Fibroblast of the aortic adventitia (primary cell): ENCODE measurements at regions not wholly inside any gene's neighbourhood (a gene's known extent, or its start where the extent isn't known, plus 50 kb on each side); places are given as distances from the start of the nearest gene placed in this dataset.

Experiments
- DNase-seq: peaks from one replicate; pipeline ENCODE4 v3.0.0-alpha.2; 2010; ENCODE audit warnings: low read depth
- H3K4me3 ChIP-seq: 2 replicates; pipeline ENCODE4 v1.5.1; 2011; ENCODE audit warnings: low read depth, mild to moderate bottlenecking, control low read depth, low read length, moderate library complexity
- TF ChIP-seq, protein P1 (sequence below): IDR thresholded peaks from 2 replicates; pipeline ENCODE4 v1.5.1; 2011; ENCODE audit warnings: mild to moderate bottlenecking, low read length, control low read depth, inconsistent platforms; ENCODE audit not compliant: insufficient read depth

DNA sequence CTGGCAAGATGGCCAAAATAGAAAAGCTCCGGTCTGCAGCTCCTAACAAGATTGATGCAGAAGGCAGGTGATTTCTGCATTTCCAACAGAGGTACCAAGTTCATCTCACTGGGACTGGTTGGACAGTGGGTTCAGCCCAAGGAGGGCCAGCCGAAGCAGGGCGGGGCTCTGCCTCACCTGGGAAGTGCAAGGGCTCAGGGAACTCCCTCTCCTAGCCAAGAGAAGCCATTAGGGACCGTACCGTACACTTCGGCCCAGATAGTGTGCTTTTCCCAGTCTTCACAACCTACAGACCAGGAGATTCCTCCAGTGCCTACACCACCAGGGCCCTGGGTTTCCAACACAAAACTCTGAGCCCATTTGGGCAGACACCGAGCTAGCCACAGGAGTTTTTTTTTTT, 277.8 kb downstream of the SLCO4C1 start:
- DNase-seq: no peak
- no peak overlapping the region for H3K4me3 ChIP-seq
- TF ChIP-seq, protein P1, sequence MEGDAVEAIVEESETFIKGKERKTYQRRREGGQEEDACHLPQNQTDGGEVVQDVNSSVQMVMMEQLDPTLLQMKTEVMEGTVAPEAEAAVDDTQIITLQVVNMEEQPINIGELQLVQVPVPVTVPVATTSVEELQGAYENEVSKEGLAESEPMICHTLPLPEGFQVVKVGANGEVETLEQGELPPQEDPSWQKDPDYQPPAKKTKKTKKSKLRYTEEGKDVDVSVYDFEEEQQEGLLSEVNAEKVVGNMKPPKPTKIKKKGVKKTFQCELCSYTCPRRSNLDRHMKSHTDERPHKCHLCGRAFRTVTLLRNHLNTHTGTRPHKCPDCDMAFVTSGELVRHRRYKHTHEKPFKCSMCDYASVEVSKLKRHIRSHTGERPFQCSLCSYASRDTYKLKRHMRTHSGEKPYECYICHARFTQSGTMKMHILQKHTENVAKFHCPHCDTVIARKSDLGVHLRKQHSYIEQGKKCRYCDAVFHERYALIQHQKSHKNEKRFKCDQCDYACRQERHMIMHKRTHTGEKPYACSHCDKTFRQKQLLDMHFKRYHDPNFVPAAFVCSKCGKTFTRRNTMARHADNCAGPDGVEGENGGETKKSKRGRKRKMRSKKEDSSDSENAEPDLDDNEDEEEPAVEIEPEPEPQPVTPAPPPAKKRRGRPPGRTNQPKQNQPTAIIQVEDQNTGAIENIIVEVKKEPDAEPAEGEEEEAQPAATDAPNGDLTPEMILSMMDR: no peak

DNA sequence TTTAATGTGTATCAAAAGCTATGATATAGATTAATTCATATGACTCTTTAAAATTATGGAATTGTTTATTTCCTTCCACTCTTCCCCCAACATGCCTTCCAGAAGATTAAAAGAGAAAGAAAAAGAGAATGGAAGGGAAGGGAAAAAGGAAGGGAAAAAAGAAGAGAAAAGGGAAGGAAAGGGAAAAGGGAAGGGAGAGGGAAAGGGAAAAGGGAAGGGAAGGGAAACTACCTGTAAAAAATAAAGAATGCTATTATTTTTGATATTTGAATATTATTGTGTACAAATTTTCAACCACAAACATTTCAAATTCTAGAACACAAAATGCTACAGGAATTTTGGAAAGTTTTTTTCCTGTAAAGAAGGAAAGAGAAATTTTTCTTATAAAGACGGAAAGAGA, 281.7 kb downstream of the SLCO4C1 start:
- no peak for DNase-seq
- H3K4me3 ChIP-seq: no peak overlapping the region
- TF ChIP-seq, protein P1: no peak

DNA sequence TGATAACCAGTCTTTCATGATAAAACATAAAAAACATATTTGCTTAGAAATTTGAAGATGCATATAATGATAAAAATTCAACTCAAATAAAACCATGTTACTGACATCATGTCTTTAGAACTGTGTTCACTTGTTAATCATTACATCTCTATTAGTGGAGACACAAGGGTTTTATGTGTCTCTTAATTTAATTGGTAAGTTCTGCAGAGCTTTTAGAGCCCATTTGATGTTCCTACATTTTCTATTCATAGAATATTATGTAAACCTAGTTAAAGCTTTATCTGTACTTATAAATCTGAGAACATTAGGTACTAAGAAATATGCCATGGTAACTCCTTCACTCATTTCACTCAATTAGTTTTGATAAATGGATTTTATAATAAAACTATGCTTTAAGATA, 285.4 kb downstream of the SLCO4C1 start:
- no peak for DNase-seq
- no peak overlapping the region for H3K4me3 ChIP-seq
- TF ChIP-seq, protein P1: no peak

DNA sequence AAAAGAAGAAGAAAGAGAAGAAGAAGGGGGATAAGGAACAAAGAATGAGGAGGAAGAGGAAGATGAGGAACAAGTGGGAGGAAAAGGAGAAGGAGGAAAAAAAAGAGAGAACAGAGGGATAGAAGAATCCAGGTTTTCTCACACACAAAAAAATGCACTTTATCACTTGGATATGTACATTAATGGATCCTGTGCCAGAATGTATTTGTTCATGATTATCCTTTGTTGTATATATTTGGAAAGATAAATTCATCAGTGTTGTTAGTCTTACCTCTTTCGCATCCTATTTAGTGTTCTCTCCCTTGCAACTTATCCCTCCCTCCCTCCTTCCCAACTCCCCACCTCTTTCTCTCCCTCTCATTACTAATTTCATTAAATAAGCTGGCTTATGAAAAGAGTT, 298.8 kb downstream of the SLCO4C1 start:
- no peak for DNase-seq
- TF ChIP-seq, protein P1: no peak
- H3K4me3 ChIP-seq: no peak overlapping the region

DNA sequence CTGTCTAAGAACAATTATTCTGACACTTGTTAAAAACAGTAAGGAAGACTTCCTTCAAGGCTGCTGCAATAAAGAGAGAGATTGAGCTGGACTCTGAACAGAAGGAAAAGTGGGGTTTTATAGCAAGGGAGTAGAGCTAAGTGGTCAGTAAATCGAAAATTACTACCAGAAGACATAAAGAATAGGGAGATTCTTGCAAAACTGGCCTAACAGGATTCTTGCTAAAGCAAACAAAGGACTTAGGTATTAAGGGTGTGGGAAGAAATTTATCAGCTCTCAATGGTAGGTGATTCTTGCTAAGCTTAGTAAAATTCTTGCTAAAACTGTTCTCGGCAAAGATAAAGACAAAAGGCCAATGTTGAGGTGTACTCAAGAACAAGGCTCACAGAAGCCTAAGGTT, 300.5 kb downstream of the SLCO4C1 start:
- TF ChIP-seq, protein P1: no peak
- DNase-seq: no peak
- no peak overlapping the region for H3K4me3 ChIP-seq

DNA sequence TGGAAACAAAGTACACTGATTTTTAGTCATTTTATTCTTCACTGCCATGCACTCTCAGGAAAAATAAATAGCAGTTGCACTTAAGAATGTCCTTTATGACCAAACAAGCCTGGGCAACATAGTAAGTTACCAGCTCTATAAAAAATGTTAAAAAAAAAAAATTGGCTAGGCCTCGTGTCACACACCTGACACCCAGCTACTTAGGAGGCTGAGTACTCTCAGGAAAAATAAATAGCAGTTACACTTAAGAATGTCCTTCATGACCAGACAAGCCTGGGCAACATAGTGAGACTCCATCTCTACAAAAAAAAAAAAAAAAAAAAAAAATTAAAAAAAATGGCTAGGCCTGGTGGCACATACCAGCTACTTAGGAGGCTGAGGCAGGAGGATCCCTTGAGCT, 304.6 kb downstream of the SLCO4C1 start:
- TF ChIP-seq, protein P1: no peak
- no peak overlapping the region for H3K4me3 ChIP-seq
- DNase-seq: no peak

DNA sequence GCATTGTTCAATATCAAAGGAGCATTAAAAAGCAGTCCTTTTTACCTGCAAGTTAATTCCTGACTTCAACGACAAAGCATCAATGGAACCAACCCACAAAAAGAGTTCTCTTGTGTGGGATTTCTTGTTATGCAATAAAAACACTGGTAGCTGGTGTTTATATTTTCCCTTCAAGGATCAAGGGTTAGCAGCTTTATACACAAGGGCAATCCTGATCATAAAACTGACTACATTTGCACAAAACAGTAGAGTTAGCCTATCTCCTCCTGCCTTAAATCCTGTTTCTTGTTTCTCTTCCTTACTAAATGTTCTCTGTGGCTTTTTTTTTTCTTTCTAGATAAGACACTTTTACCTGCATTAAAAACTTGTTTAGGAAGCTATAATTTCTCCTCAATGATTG, 306.4 kb downstream of the SLCO4C1 start:
- TF ChIP-seq, protein P1: no peak
- no peak overlapping the region for H3K4me3 ChIP-seq
- no peak for DNase-seq
